Prostate gland (tissue), 2 donors: ENCODE measurements at regions not wholly inside any gene's neighbourhood (a gene's known extent, or its start where the extent isn't known, plus 50 kb on each side); places are given as distances from the start of the nearest gene placed in this dataset.
"Not testable (repeated sequence)": the region's sequence is repeated elsewhere in the genome, so short reads cannot be mapped to it uniquely, and the experiment has no call there.

Experiments used
- DNase-seq: peaks from one replicate; pipeline ENCODE4 v3.0.0-alpha.2; 2019; ENCODE audit warnings: low spot score
- H3K27ac ChIP-seq, 2 donors: fragments of 200-600 bp; sonication (generic); 2 replicates each; pipeline ENCODE4 v1.5.1; 2017 to 2019
- H3K27me3 ChIP-seq: fragments of 200-600 bp; sonication (generic); replicated peaks from 2 replicates; pipeline ENCODE4 v1.5.1; 2019; ENCODE audit not compliant: insufficient read depth
- H3K36me3 ChIP-seq, 2 donors: fragments of 200-600 bp; sonication (generic); 1 replicate in 1 of 2; 2 replicates in 1 of 2; pipeline versions ENCODE4 v1.5.1 to v1.8.1; 2017 to 2019
- H3K4me1 ChIP-seq: fragments of 200-600 bp; sonication (generic); replicated peaks from 2 replicates; pipeline ENCODE4 v1.5.1; 2019
- H3K4me3 ChIP-seq, 2 donors: fragments of 200-600 bp; sonication (generic); 2 replicates each; pipeline ENCODE4 v1.5.1; 2017 to 2019
- H3K9me3 ChIP-seq: fragments of 200-600 bp; sonication (generic); 2 replicates; pipeline ENCODE4 v1.5.1; 2017
- WGBS: methylation state at CpG from one replicate; pipeline ENCODE4 v1.1.5; 2018; 5-methylcytosine and 5-hydroxymethylcytosine counted together
- intact Hi-C: fragments of 100-400 bp; cut with DNase I; formaldehyde crosslinking; loops from one replicate; pipeline ENCODE4 v1.14.2; 2022

- H3K27ac ChIP-seq, DNase-seq, H3K9me3 ChIP-seq, intact Hi-C loops, H3K4me3 ChIP-seq, H3K27me3 ChIP-seq, H3K36me3 ChIP-seq, H3K4me1 ChIP-seq: not testable (repeated sequence)
- 12% methylated on average over 2 of the region's 3 CpGs for whole genome bisulfite sequencing
These were observed 247.3 kb downstream of the CWH43 start for GRCh38 chr4:49233346-49233745.

- not testable (repeated sequence) for H3K9me3 ChIP-seq
These were observed 247.7 kb downstream of the CWH43 start for GRCh38 chr4:49233749-49234148.

GRCh38 chr4:49234382-49234781 lies 248.3 kb downstream of the CWH43 start:
- H3K4me3 ChIP-seq, intact Hi-C loops, H3K27ac ChIP-seq, H3K9me3 ChIP-seq, H3K4me1 ChIP-seq, H3K36me3 ChIP-seq, H3K27me3 ChIP-seq, DNase-seq: not testable (repeated sequence)
- WGBS = 49% methylated on average over 3 of the region's 3 CpGs

More at GRCh38 chr4:49233749-49234148, 247.7 kb downstream of the CWH43 start:
- H3K36me3 ChIP-seq, DNase-seq, H3K4me3 ChIP-seq, H3K4me1 ChIP-seq, H3K27me3 ChIP-seq, H3K27ac ChIP-seq, intact Hi-C loops: not testable (repeated sequence)
- WGBS = 61% methylated on average over 1 of the region's 1 CpG

- 86% methylated on average over 8 of the region's 8 CpGs for WGBS
- intact Hi-C loops = not testable (repeated sequence)
These were observed 249.5 kb downstream of the CWH43 start for GRCh38 chr4:49235413-49236160.

GRCh38 chr4:49236474-49236873 lies 250.4 kb downstream of the CWH43 start:
- 45% methylated on average over 3 of the region's 3 CpGs for WGBS
- H3K36me3 ChIP-seq, intact Hi-C loops: not testable (repeated sequence)

More at GRCh38 chr4:49235413-49236160, 249.5 kb downstream of the CWH43 start:
- H3K9me3 ChIP-seq, H3K27ac ChIP-seq, H3K27me3 ChIP-seq, H3K36me3 ChIP-seq, H3K4me1 ChIP-seq, H3K4me3 ChIP-seq, DNase-seq: not testable (repeated sequence)

GRCh38 chr4:49241295-49241694 lies 255.2 kb downstream of the CWH43 start:
- 76% methylated on average over 2 of the region's 2 CpGs for WGBS
- H3K27me3 ChIP-seq, H3K36me3 ChIP-seq, H3K27ac ChIP-seq, intact Hi-C loops, H3K9me3 ChIP-seq, DNase-seq, H3K4me3 ChIP-seq, H3K4me1 ChIP-seq: not testable (repeated sequence)

More at GRCh38 chr4:49236474-49236873, 250.4 kb downstream of the CWH43 start:
- H3K9me3 ChIP-seq, H3K27me3 ChIP-seq, H3K4me1 ChIP-seq, H3K4me3 ChIP-seq, DNase-seq, H3K27ac ChIP-seq: not testable (repeated sequence)

- WGBS = 27% methylated on average over 2 of the region's 2 CpGs
- H3K9me3 ChIP-seq, H3K27me3 ChIP-seq, intact Hi-C loops, H3K27ac ChIP-seq, H3K36me3 ChIP-seq, H3K4me3 ChIP-seq, H3K4me1 ChIP-seq, DNase-seq: not testable (repeated sequence)
These were observed 276.7 kb downstream of the CWH43 start for GRCh38 chr4:49262786-49263185.

GRCh38 chr4:49270435-49270834 lies 284.4 kb downstream of the CWH43 start:
- H3K27me3 ChIP-seq, H3K36me3 ChIP-seq, H3K4me1 ChIP-seq: not testable (repeated sequence)

GRCh38 chr4:49270912-49271311 lies 284.8 kb downstream of the CWH43 start:
- H3K27ac ChIP-seq, H3K9me3 ChIP-seq, intact Hi-C loops, H3K4me1 ChIP-seq, H3K4me3 ChIP-seq, DNase-seq, H3K27me3 ChIP-seq, H3K36me3 ChIP-seq: not testable (repeated sequence)
- WGBS = 42% methylated on average over 15 of the region's 21 CpGs

More at GRCh38 chr4:49270435-49270834, 284.4 kb downstream of the CWH43 start:
- H3K9me3 ChIP-seq, H3K27ac ChIP-seq, intact Hi-C loops, DNase-seq, H3K4me3 ChIP-seq: not testable (repeated sequence)
- 61% methylated on average over 24 of the region's 28 CpGs for WGBS

- H3K27ac ChIP-seq, H3K4me1 ChIP-seq, DNase-seq, H3K36me3 ChIP-seq, H3K27me3 ChIP-seq, H3K9me3 ChIP-seq, H3K4me3 ChIP-seq, intact Hi-C loops: not testable (repeated sequence)
- WGBS = 40% methylated on average over 1 of the region's 9 CpGs
These were observed 299.8 kb downstream of the CWH43 start for GRCh38 chr4:49285905-49286304.

GRCh38 chr4:49286926-49287745 lies 301.1 kb downstream of the CWH43 start:
- not testable (repeated sequence) for DNase-seq

GRCh38 chr4:49287893-49288292 lies 301.8 kb downstream of the CWH43 start:
- intact Hi-C loops = not testable (repeated sequence)

More at GRCh38 chr4:49286926-49287745, 301.1 kb downstream of the CWH43 start:
- H3K27ac ChIP-seq, H3K4me1 ChIP-seq, H3K36me3 ChIP-seq, H3K9me3 ChIP-seq, H3K27me3 ChIP-seq, intact Hi-C loops, H3K4me3 ChIP-seq: not testable (repeated sequence)
- 65% methylated on average over 5 of the region's 15 CpGs for WGBS

More at GRCh38 chr4:49287893-49288292, 301.8 kb downstream of the CWH43 start:
- not testable (repeated sequence) for H3K4me3 ChIP-seq, H3K36me3 ChIP-seq, H3K27me3 ChIP-seq, DNase-seq, H3K9me3 ChIP-seq, H3K27ac ChIP-seq, H3K4me1 ChIP-seq
- 75% methylated on average over 12 of the region's 17 CpGs for WGBS
